Activated CD8-positive, alpha-beta T cell treated with anti-CD3 and anti-CD28 coated beads for 36 hours (primary cell): ENCODE measurements at regions not wholly inside any gene's neighbourhood (a gene's known extent, or its start where the extent isn't known, plus 50 kb on each side); places are given as distances from the start of the nearest gene placed in this dataset.

Source experiments
- ATAC-seq: fragments of 200-7000 bp; cut with Tn5 transposase; one replicate; pipeline ENCODE4 v1.10.0; 2021; ENCODE audit warnings: mild to moderate bottlenecking, moderate library complexity
- CTCF ChIA-PET: fragments of 350-600 bp; sonication (Branson Sonifier 250); formaldehyde crosslinking; loops from one replicate; lab custom pipeline; 2021; ENCODE audit warnings: antibody characterized with exemption; lab: Charles Lee
- POLR2A ChIA-PET: fragments of 350-600 bp; sonication (Branson Sonifier 250); formaldehyde crosslinking; loops from one replicate; lab custom pipeline; 2021; ENCODE audit warnings: antibody characterized with exemption; lab: Charles Lee
- DNase-seq: peaks from one replicate; pipeline ENCODE4 v3.0.0-alpha.2; 2020
- H3K27ac Mint-ChIP-seq: one replicate; pipeline ENCODE4 v1.8.0; 2021; ENCODE audit warnings: mild to moderate bottlenecking, mixed read lengths
- H3K27me3 Mint-ChIP-seq: one replicate; pipeline ENCODE4 v1.8.0; 2021; ENCODE audit warnings: mixed read lengths
- H3K36me3 Mint-ChIP-seq: one replicate; pipeline ENCODE4 v1.8.0; 2021; ENCODE audit warnings: low read depth, mixed read lengths
- H3K4me1 Mint-ChIP-seq: one replicate; pipeline ENCODE4 v1.8.0; 2021; ENCODE audit warnings: low read depth, mixed read lengths
- H3K4me3 Mint-ChIP-seq: one replicate; pipeline ENCODE4 v1.8.0; 2021; ENCODE audit warnings: mild to moderate bottlenecking, moderate library complexity, mixed read lengths
- H3K9me3 Mint-ChIP-seq: one replicate; pipeline ENCODE4 v1.8.0; 2021; ENCODE audit warnings: mixed read lengths
- CTCF ChIP-seq: fragments of 200-600 bp; IDR thresholded peaks from one replicate; pipeline ENCODE4 v1.8.0; 2022; ENCODE audit warnings: antibody characterized with exemption, mild to moderate bottlenecking
- intact Hi-C: fragments of 100-400 bp; cut with micrococcal nuclease; formaldehyde crosslinking; loops from one replicate; pipeline ENCODE4 v1.10.0; 2022

- ChIA-PET CTCF (no interaction called here), POLR2A (no interaction called here)
- no peaks in the 10 kb centered on the region for H3K27me3 Mint-ChIP-seq
- no peak overlapping the region for H3K27ac Mint-ChIP-seq
- no peak for TF ChIP-seq CTCF
- no peaks in the 10 kb centered on the region for H3K36me3 Mint-ChIP-seq
- H3K9me3 Mint-ChIP-seq = peaks cover 11% of the 10 kb centered on the region
- no peak overlapping the region for H3K4me3 Mint-ChIP-seq
- no peak for DNase-seq
- H3K4me1 Mint-ChIP-seq = no peaks in the 10 kb centered on the region
- no peak for ATAC-seq
- intact Hi-C loops = no loop called here
Measured at GRCh38 chr5:124990723-124991122, 244.3 kb upstream of the ZNF608 start.

GRCh38 chr5:124995421-124995820, 249.0 kb upstream of the ZNF608 start:
- Mint-ChIP-seq H3K4me1 (no peaks in the 10 kb centered on the region), H3K27me3 (no peaks in the 10 kb centered on the region), H3K27ac (no peak overlapping the region), H3K9me3 (no peaks in the 10 kb centered on the region), H3K36me3 (no peaks in the 10 kb centered on the region), H3K4me3 (no peak overlapping the region)
- intact Hi-C loops = no loop called here
- no peak for TF ChIP-seq CTCF
- DNase-seq = no peak
- ChIA-PET POLR2A (no interaction called here), CTCF (no interaction called here)
- ATAC-seq = no peak

- ChIA-PET POLR2A (no interaction called here), CTCF (no interaction called here)
- Mint-ChIP-seq H3K27me3 (no peaks in the 10 kb centered on the region), H3K27ac (no peak overlapping the region), H3K4me1 (no peaks in the 10 kb centered on the region), H3K4me3 (no peak overlapping the region), H3K9me3 (no peaks in the 10 kb centered on the region), H3K36me3 (no peaks in the 10 kb centered on the region)
- DNase-seq (no peak), ATAC-seq (no peak)
- intact Hi-C loops = no loop called here
- no peak for TF ChIP-seq CTCF
Measured at GRCh38 chr5:124996023-124996763, 249.8 kb upstream of the ZNF608 start.

GRCh38 chr5:124996764-124997077, 250.3 kb upstream of the ZNF608 start:
- POLR2A ChIA-PET = no interaction called here
- H3K27me3 Mint-ChIP-seq = no peaks in the 10 kb centered on the region
- DNase-seq (no peak), ATAC-seq (no peak)
- H3K36me3 Mint-ChIP-seq = no peaks in the 10 kb centered on the region
- no peak overlapping the region for H3K27ac Mint-ChIP-seq
- no peak overlapping the region for H3K4me3 Mint-ChIP-seq
- no peak for TF ChIP-seq CTCF
- CTCF ChIA-PET = no interaction called here
- no peaks in the 10 kb centered on the region for H3K4me1 Mint-ChIP-seq
- intact Hi-C loops = no loop called here
- H3K9me3 Mint-ChIP-seq = no peaks in the 10 kb centered on the region

GRCh38 chr5:124997186-124997893, 250.9 kb upstream of the ZNF608 start:
- ChIA-PET CTCF (no interaction called here), POLR2A (no interaction called here)
- intact Hi-C loops = no loop called here
- H3K4me3 Mint-ChIP-seq = no peak overlapping the region
- ATAC-seq (no peak), DNase-seq (no peak)
- H3K9me3 Mint-ChIP-seq = no peaks in the 10 kb centered on the region
- H3K4me1 Mint-ChIP-seq = no peaks in the 10 kb centered on the region
- TF ChIP-seq CTCF = no peak
- H3K27me3 Mint-ChIP-seq = no peaks in the 10 kb centered on the region
- H3K27ac Mint-ChIP-seq = no peak overlapping the region
- H3K36me3 Mint-ChIP-seq = no peaks in the 10 kb centered on the region
